ENCODE measurements at regions not wholly inside any gene's neighbourhood (a gene's known extent, or its start where the extent isn't known, plus 50 kb on each side); places are given as distances from the start of the nearest gene placed in this dataset.

GRCh38 chr21:25343774-25344545, 263.3 kb downstream of the MRPL39 start:
- H3K4me2 ChIP-seq (ENCODE audit: low read depth, low read length): no peak overlapping the region
- no peak overlapping the region for H3K9ac ChIP-seq (ENCODE audit: low read length)
- DNase-seq: no peak

DNA sequence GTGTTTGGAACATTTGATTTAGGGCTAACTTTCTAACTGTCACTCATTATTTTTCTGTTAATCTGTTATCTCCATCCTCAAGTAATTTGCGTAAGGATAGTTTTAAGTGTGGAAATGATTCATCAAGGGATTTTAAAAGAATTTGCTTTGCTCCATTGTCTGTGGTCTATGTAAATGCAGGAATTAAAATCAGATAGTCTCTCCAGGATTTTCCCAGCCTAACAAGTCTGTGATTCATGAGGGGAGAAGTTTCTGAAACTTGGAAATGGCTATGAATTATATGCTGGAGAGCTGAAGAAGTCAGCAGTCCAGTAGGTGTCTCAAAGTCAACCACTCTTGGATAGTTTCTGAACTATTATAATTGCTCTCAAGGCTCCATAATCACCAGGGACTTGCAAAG, 264.5 kb downstream of the MRPL39 start:
- Histone ChIP-seq H3K79me2 (ENCODE audit: low read length) (no peaks in the 10 kb centered on the region), H3K9ac (ENCODE audit: low read length) (no peak overlapping the region), H3K4me3 (ENCODE audit: low read length) (no peak overlapping the region), H3K36me3 (replicated peaks; ENCODE audit: insufficient read depth, low read length) (no peaks in the 10 kb centered on the region), H3F3A (ENCODE audit: insufficient read depth, low read length) (no peaks in the 10 kb centered on the region), H4K20me1 (ENCODE audit: insufficient read depth, low read length) (no peaks in the 10 kb centered on the region), H3K4me1 (ENCODE audit: low read length) (no peaks in the 10 kb centered on the region), H3K9me2 (replicated peaks; ENCODE audit: insufficient read depth, low read length) (no peaks in the 10 kb centered on the region), H3K4me2 (ENCODE audit: low read depth, low read length) (no peak overlapping the region), H3K9me3 (replicated peaks; ENCODE audit: insufficient read depth, low read length) (no peaks in the 10 kb centered on the region), H3K27ac (ENCODE audit: low read length) (no peak overlapping the region), H2AFZ (ENCODE audit: low read length) (no peak overlapping the region), H3K27me3 (replicated peaks; ENCODE audit: insufficient read depth, low read length) (no peaks in the 10 kb centered on the region)
- DNase-seq: no peak
- TF ChIP-seq EZH2 (optimal IDR thresholded peaks at IDR 0.05; ENCODE audit: low read depth, low read length) (no peak), EZH2phosphoT487 (IDR thresholded peaks at IDR 0.05; ENCODE audit: low read length) (no peak)
- TF ChIP-seq, protein P1, sequence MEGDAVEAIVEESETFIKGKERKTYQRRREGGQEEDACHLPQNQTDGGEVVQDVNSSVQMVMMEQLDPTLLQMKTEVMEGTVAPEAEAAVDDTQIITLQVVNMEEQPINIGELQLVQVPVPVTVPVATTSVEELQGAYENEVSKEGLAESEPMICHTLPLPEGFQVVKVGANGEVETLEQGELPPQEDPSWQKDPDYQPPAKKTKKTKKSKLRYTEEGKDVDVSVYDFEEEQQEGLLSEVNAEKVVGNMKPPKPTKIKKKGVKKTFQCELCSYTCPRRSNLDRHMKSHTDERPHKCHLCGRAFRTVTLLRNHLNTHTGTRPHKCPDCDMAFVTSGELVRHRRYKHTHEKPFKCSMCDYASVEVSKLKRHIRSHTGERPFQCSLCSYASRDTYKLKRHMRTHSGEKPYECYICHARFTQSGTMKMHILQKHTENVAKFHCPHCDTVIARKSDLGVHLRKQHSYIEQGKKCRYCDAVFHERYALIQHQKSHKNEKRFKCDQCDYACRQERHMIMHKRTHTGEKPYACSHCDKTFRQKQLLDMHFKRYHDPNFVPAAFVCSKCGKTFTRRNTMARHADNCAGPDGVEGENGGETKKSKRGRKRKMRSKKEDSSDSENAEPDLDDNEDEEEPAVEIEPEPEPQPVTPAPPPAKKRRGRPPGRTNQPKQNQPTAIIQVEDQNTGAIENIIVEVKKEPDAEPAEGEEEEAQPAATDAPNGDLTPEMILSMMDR (IDR thresholded peaks at IDR 0.05; ENCODE audit: low read length): no peak

More at GRCh38 chr21:25343774-25344545, 263.3 kb downstream of the MRPL39 start:
- no peaks in the 10 kb centered on the region for H3K27me3 ChIP-seq (replicated peaks; ENCODE audit: insufficient read depth, low read length)
- H4K20me1 ChIP-seq (ENCODE audit: insufficient read depth, low read length): no peaks in the 10 kb centered on the region
- H3K27ac ChIP-seq (ENCODE audit: low read length): no peak overlapping the region
- no peaks in the 10 kb centered on the region for H3K9me2 ChIP-seq (replicated peaks; ENCODE audit: insufficient read depth, low read length)
- H3K4me3 ChIP-seq (ENCODE audit: low read length): no peak overlapping the region
- no peaks in the 10 kb centered on the region for H3K9me3 ChIP-seq (replicated peaks; ENCODE audit: insufficient read depth, low read length)
- no peak for TF ChIP-seq EZH2phosphoT487 (IDR thresholded peaks at IDR 0.05; ENCODE audit: low read length)
- no peaks in the 10 kb centered on the region for H3K79me2 ChIP-seq (ENCODE audit: low read length)
- H3K36me3 ChIP-seq (replicated peaks; ENCODE audit: insufficient read depth, low read length): no peaks in the 10 kb centered on the region
- H3K4me1 ChIP-seq (ENCODE audit: low read length): no peaks in the 10 kb centered on the region
- H3F3A ChIP-seq (ENCODE audit: insufficient read depth, low read length): no peaks in the 10 kb centered on the region
- H2AFZ ChIP-seq (ENCODE audit: low read length): no peak overlapping the region

- Histone ChIP-seq H3K27ac (ENCODE audit: low read length) (no peak overlapping the region), H3K4me3 (ENCODE audit: low read length) (no peak overlapping the region), H3K27me3 (replicated peaks; ENCODE audit: insufficient read depth, low read length) (no peaks in the 10 kb centered on the region), H3K79me2 (ENCODE audit: low read length) (no peaks in the 10 kb centered on the region), H4K20me1 (ENCODE audit: insufficient read depth, low read length) (no peaks in the 10 kb centered on the region), H3K9me2 (replicated peaks; ENCODE audit: insufficient read depth, low read length) (no peaks in the 10 kb centered on the region), H3K9me3 (replicated peaks; ENCODE audit: insufficient read depth, low read length) (no peaks in the 10 kb centered on the region), H3K9ac (ENCODE audit: low read length) (no peak overlapping the region), H3K4me2 (ENCODE audit: low read depth, low read length) (no peak overlapping the region), H3K36me3 (replicated peaks; ENCODE audit: insufficient read depth, low read length) (no peaks in the 10 kb centered on the region), H3K4me1 (ENCODE audit: low read length) (no peaks in the 10 kb centered on the region), H3F3A (ENCODE audit: insufficient read depth, low read length) (no peaks in the 10 kb centered on the region), H2AFZ (ENCODE audit: low read length) (no peak overlapping the region)
- DNase-seq: no peak
- TF ChIP-seq, protein P1 (IDR thresholded peaks at IDR 0.05; ENCODE audit: low read length): no peak
- no peak for TF ChIP-seq EZH2phosphoT487 (IDR thresholded peaks at IDR 0.05; ENCODE audit: low read length)
- TF ChIP-seq EZH2 (optimal IDR thresholded peaks at IDR 0.05; ENCODE audit: low read depth, low read length): no peak
Measured at GRCh38 chr21:25341981-25342380, 265.3 kb downstream of the MRPL39 start.

DNA sequence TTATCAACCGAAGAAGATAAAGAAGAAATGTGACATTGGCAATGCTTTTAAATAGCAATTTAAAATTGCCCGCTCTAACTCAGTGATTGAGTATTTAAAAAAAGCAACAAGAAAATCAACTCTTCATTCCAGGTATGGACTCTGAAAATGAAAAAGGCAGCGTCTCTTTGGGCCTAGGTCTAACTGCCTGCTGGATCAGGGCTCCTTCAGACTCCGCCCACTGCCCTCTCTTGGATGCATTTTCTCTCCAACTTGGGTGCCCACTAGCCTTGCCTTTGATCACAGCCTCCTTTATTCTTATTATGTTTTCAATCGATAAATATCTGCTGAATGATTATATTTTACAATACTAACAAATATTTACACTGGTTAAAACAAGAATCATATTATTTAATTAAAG, 268.9 kb downstream of the MRPL39 start:
- Histone ChIP-seq H3K9me2 (replicated peaks; ENCODE audit: insufficient read depth, low read length) (no peaks in the 10 kb centered on the region), H3K4me1 (ENCODE audit: low read length) (no peaks in the 10 kb centered on the region), H3K79me2 (ENCODE audit: low read length) (no peaks in the 10 kb centered on the region), H3K36me3 (replicated peaks; ENCODE audit: insufficient read depth, low read length) (no peaks in the 10 kb centered on the region), H3K27me3 (replicated peaks; ENCODE audit: insufficient read depth, low read length) (no peaks in the 10 kb centered on the region), H3K9me3 (replicated peaks; ENCODE audit: insufficient read depth, low read length) (no peaks in the 10 kb centered on the region), H3K9ac (ENCODE audit: low read length) (no peak overlapping the region), H2AFZ (ENCODE audit: low read length) (no peak overlapping the region), H4K20me1 (ENCODE audit: insufficient read depth, low read length) (no peaks in the 10 kb centered on the region), H3K27ac (ENCODE audit: low read length) (no peak overlapping the region), H3K4me2 (ENCODE audit: low read depth, low read length) (no peak overlapping the region), H3K4me3 (ENCODE audit: low read length) (no peak overlapping the region), H3F3A (ENCODE audit: insufficient read depth, low read length) (no peaks in the 10 kb centered on the region)
- TF ChIP-seq EZH2 (optimal IDR thresholded peaks at IDR 0.05; ENCODE audit: low read depth, low read length) (no peak), EZH2phosphoT487 (IDR thresholded peaks at IDR 0.05; ENCODE audit: low read length) (no peak)
- TF ChIP-seq, protein P1 (IDR thresholded peaks at IDR 0.05; ENCODE audit: low read length): no peak
- DNase-seq: no peak
